OCI-LY1 (cell line): ENCODE measurements at regions not wholly inside any gene's neighbourhood (a gene's known extent, or its start where the extent isn't known, plus 50 kb on each side); places are given as distances from the start of the nearest gene placed in this dataset.

Experiments used
- H2AFZ ChIP-seq: fragments of 200-600 bp; sonication (generic), shearing (Covaris generic); 2 replicates; pipeline ENCODE4 v1.6.0; 2014; ENCODE audit warnings: antibody characterized with exemption, mild to moderate bottlenecking, low read length
- H3F3A ChIP-seq: fragments of 200-600 bp; sonication (generic), shearing (Covaris generic); 2 replicates; pipeline ENCODE4 v1.6.0; 2014; ENCODE audit warnings: mild to moderate bottlenecking, antibody characterized with exemption, low read length, moderate library complexity; ENCODE audit not compliant: insufficient read depth
- H3K27ac ChIP-seq: fragments of 200-600 bp; sonication (generic); 2 replicates; pipeline ENCODE4 v1.5.1; 2014; ENCODE audit warnings: low read length, mixed run types, mild to moderate bottlenecking, low read depth; ENCODE audit not compliant: poor library complexity, severe bottlenecking
- H3K27me3 ChIP-seq: fragments of 200-600 bp; sonication (generic); 2 replicates; pipeline ENCODE4 v1.6.0; 2014; ENCODE audit warnings: antibody characterized with exemption, mild to moderate bottlenecking, low read length, moderate library complexity; ENCODE audit not compliant: insufficient read depth
- H3K36me3 ChIP-seq: fragments of 200-600 bp; sonication (generic); 2 replicates; pipeline ENCODE4 v1.6.1; 2014; ENCODE audit warnings: mild to moderate bottlenecking, antibody characterized with exemption, low read length, moderate library complexity, mixed read lengths; ENCODE audit not compliant: insufficient read depth
- H3K4me1 ChIP-seq: fragments of 200-600 bp; sonication (generic); 2 replicates; pipeline ENCODE4 v1.5.1; 2014; ENCODE audit warnings: mild to moderate bottlenecking, low read length, moderate library complexity; ENCODE audit not compliant: insufficient read depth, severe bottlenecking
- H3K4me2 ChIP-seq: fragments of 200-600 bp; sonication (generic), shearing (Covaris generic); 2 replicates; pipeline ENCODE4 v1.6.1; 2014; ENCODE audit warnings: low read length
- H3K4me3 ChIP-seq: fragments of 200-600 bp; sonication (generic); 2 replicates; pipeline ENCODE4 v1.5.1; 2014; ENCODE audit warnings: low read length, low read depth, mild to moderate bottlenecking, mixed read lengths; ENCODE audit not compliant: poor library complexity, severe bottlenecking
- H3K79me2 ChIP-seq: fragments of 200-600 bp; shearing (Covaris generic); 2 replicates; pipeline ENCODE4 v1.6.1; 2016; ENCODE audit warnings: mixed run types, low read length, mixed read lengths; ENCODE audit not compliant: insufficient read depth
- H3K9ac ChIP-seq: fragments of 200-600 bp; sonication (generic), shearing (Covaris generic); 2 replicates; pipeline ENCODE4 v1.6.1; 2014; ENCODE audit warnings: mild to moderate bottlenecking, low read length, mixed read lengths
- H3K9me2 ChIP-seq: fragments of 200-600 bp; sonication (generic), shearing (Covaris generic); 2 replicates; pipeline ENCODE4 v1.6.1; 2014; ENCODE audit warnings: low read depth, mild to moderate bottlenecking, low read length, mixed read lengths
- H3K9me3 ChIP-seq: fragments of 200-600 bp; shearing (Covaris generic); 2 replicates; pipeline ENCODE4 v1.6.1; 2014; ENCODE audit warnings: low read length, mixed read lengths
- H4K20me1 ChIP-seq: fragments of 200-600 bp; sonication (generic), shearing (Covaris generic); 2 replicates; pipeline ENCODE4 v1.6.0; 2016; ENCODE audit warnings: mild to moderate bottlenecking, low read length; ENCODE audit not compliant: insufficient read depth
- EZH2 ChIP-seq: fragments of 200-600 bp; sonication (generic), shearing (Covaris generic); IDR thresholded peaks from 2 replicates; pipeline ENCODE4 v1.8.0; 2017; ENCODE audit warnings: borderline replicate concordance, mixed run types, mild to moderate bottlenecking, antibody characterized with exemption, low read length, moderate library complexity, mixed read lengths
- TF ChIP-seq, protein P1 (sequence below): fragments of 200-600 bp; sonication (generic), shearing (Covaris generic); IDR thresholded peaks from 2 replicates; pipeline ENCODE4 v1.5.1; 2017; ENCODE audit warnings: mild to moderate bottlenecking, antibody characterized with exemption, low read length, moderate library complexity, mixed read lengths

DNA sequence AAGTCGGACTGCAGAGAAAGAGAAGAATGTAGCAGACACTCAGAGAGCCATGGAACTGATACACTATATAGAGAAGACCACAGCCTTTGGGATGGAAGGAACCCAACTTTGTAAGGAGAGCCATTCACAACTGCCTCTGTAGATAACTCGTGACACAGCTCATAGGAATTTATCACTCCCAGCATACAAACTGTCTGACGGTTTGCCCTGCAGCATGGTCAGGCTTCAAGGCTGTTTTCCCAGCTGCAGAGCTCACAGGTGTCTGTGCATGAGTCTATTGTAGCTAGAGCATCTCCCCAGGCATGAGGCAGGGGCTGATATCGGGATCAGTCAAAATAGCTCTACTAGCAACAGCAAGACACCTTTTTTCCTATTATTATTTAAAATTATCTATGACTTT lies 130.5 kb upstream of the DTNBP1 start:
- H3K27me3 ChIP-seq: no peaks in the 10 kb centered on the region; the same call in 1 of the 2 replicates
- no peak overlapping the region for H3K9ac ChIP-seq
- no peaks in the 10 kb centered on the region for H3K36me3 ChIP-seq
- no peak overlapping the region for H3K4me2 ChIP-seq
- TF ChIP-seq, protein P1, sequence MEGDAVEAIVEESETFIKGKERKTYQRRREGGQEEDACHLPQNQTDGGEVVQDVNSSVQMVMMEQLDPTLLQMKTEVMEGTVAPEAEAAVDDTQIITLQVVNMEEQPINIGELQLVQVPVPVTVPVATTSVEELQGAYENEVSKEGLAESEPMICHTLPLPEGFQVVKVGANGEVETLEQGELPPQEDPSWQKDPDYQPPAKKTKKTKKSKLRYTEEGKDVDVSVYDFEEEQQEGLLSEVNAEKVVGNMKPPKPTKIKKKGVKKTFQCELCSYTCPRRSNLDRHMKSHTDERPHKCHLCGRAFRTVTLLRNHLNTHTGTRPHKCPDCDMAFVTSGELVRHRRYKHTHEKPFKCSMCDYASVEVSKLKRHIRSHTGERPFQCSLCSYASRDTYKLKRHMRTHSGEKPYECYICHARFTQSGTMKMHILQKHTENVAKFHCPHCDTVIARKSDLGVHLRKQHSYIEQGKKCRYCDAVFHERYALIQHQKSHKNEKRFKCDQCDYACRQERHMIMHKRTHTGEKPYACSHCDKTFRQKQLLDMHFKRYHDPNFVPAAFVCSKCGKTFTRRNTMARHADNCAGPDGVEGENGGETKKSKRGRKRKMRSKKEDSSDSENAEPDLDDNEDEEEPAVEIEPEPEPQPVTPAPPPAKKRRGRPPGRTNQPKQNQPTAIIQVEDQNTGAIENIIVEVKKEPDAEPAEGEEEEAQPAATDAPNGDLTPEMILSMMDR: no peak
- no peak for TF ChIP-seq EZH2
- H3K79me2 ChIP-seq: no peaks in the 10 kb centered on the region
- no peak overlapping the region for H2AFZ ChIP-seq
- no peaks in the 10 kb centered on the region for H3K9me2 ChIP-seq
- H3K9me3 ChIP-seq: 0 out of 2 replicates have a peak, but pooled peaks cover 3% of the 10 kb centered on the region
- H3K27ac ChIP-seq: no peak overlapping the region
- no peak overlapping the region for H3K4me3 ChIP-seq
- no peaks in the 10 kb centered on the region for H3F3A ChIP-seq
- no peaks in the 10 kb centered on the region for H4K20me1 ChIP-seq
- no peaks in the 10 kb centered on the region for H3K4me1 ChIP-seq

DNA sequence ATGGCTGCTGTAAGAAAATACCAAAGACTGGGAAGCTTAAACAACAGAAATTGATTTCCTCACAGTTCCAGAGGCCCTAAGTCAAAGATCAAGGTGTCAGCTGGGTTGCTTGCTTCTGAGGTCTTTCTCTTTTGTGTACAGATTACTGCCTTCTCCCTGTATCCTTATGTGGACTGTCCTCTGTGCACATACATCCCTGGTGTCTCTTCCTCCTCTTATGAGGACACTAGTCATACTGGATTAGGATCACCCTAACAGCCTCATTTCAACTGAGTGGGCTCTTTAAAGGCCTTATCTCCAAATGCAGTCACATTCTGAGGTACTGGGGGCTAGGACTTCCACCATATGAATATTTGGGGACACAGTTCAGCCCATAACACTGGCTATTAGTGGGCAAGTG lies 130.0 kb upstream of the DTNBP1 start:
- H3K27me3 ChIP-seq: no peaks in the 10 kb centered on the region; the same call in 1 of the 2 replicates
- H2AFZ ChIP-seq: no peak overlapping the region
- H3K9ac ChIP-seq: no peak overlapping the region
- H4K20me1 ChIP-seq: no peaks in the 10 kb centered on the region
- H3K36me3 ChIP-seq: no peaks in the 10 kb centered on the region
- H3K9me2 ChIP-seq: no peaks in the 10 kb centered on the region
- H3K9me3 ChIP-seq: no peaks in the 10 kb centered on the region
- H3K79me2 ChIP-seq: no peaks in the 10 kb centered on the region
- TF ChIP-seq, protein P1: no peak
- TF ChIP-seq EZH2: no peak
- H3K27ac ChIP-seq: no peak overlapping the region
- H3K4me1 ChIP-seq: no peaks in the 10 kb centered on the region
- H3F3A ChIP-seq: no peaks in the 10 kb centered on the region
- no peak overlapping the region for H3K4me3 ChIP-seq
- no peak overlapping the region for H3K4me2 ChIP-seq

- no peak overlapping the region for H3K27ac ChIP-seq
- H3K36me3 ChIP-seq: no peaks in the 10 kb centered on the region
- H3K27me3 ChIP-seq: no peaks in the 10 kb centered on the region; the same call in 1 of the 2 replicates
- no peaks in the 10 kb centered on the region for H3F3A ChIP-seq
- no peak overlapping the region for H2AFZ ChIP-seq
- no peak for TF ChIP-seq EZH2
- TF ChIP-seq, protein P1: no peak
- no peak overlapping the region for H3K4me2 ChIP-seq
- H3K9me2 ChIP-seq: no peaks in the 10 kb centered on the region
- H3K79me2 ChIP-seq: no peaks in the 10 kb centered on the region
- H3K9ac ChIP-seq: no peak overlapping the region
- no peaks in the 10 kb centered on the region for H3K9me3 ChIP-seq
- H3K4me3 ChIP-seq: no peak overlapping the region
- no peaks in the 10 kb centered on the region for H4K20me1 ChIP-seq
- no peaks in the 10 kb centered on the region for H3K4me1 ChIP-seq
Measured at GRCh38 chr6:15791448-15792181, 128.8 kb upstream of the DTNBP1 start.
